ENCODE measurements at regions not wholly inside any gene's neighbourhood (a gene's known extent, or its start where the extent isn't known, plus 50 kb on each side); places are given as distances from the start of the nearest gene placed in this dataset.

DNA sequence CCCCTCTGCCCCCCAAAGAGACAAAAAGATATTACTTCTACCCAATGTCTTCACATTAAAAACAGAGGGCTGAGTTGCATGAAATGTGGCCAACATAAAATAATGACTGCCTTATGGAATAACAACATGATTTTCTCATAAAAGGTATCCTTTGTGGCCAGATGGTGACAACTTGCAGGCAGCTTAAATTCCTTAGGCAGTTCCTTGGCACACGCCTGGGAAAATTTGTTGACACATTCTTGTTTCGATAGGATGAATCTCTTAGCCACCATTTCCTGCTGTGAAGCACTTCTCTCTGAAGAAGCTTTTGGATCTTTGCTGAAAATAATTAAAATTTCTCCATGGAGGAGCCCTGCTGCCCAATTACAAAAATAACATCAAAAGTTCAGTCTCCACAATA lies 109.0 kb upstream of the COL21A1 start:
- TF ChIP-seq, protein P1, sequence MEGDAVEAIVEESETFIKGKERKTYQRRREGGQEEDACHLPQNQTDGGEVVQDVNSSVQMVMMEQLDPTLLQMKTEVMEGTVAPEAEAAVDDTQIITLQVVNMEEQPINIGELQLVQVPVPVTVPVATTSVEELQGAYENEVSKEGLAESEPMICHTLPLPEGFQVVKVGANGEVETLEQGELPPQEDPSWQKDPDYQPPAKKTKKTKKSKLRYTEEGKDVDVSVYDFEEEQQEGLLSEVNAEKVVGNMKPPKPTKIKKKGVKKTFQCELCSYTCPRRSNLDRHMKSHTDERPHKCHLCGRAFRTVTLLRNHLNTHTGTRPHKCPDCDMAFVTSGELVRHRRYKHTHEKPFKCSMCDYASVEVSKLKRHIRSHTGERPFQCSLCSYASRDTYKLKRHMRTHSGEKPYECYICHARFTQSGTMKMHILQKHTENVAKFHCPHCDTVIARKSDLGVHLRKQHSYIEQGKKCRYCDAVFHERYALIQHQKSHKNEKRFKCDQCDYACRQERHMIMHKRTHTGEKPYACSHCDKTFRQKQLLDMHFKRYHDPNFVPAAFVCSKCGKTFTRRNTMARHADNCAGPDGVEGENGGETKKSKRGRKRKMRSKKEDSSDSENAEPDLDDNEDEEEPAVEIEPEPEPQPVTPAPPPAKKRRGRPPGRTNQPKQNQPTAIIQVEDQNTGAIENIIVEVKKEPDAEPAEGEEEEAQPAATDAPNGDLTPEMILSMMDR (IDR thresholded peaks at IDR 0.05): no peak
- TF ChIP-seq POLR2AphosphoS5 (IDR thresholded peaks at IDR 0.05) (no peak), POLR2A (IDR thresholded peaks at IDR 0.05) (no peak)

All from stomach (tissue), 4 donors.